ENCODE measurements at regions not wholly inside any gene's neighbourhood (a gene's known extent, or its start where the extent isn't known, plus 50 kb on each side); places are given as distances from the start of the nearest gene placed in this dataset.

GRCh38 chr3:154764856-154765640 lies 315.1 kb upstream of the MME start:
- Histone ChIP-seq H2AFZ (ENCODE audit: low read depth, low read length) (no peak overlapping the region), H4K20me1 (ENCODE audit: insufficient read depth, low read length) (no peaks in the 10 kb centered on the region), H3K9ac (ENCODE audit: low read length) (no peak overlapping the region), H3K4me3 (ENCODE audit: low read length) (no peak overlapping the region), H3K9me3 (ENCODE audit: insufficient read depth, low read length) (no peaks in the 10 kb centered on the region), H3K4me2 (ENCODE audit: low read length) (no peak overlapping the region), H3K27me3 (ENCODE audit: low read depth, low read length) (no peaks in the 10 kb centered on the region), H3K36me3 (replicated peaks; ENCODE audit: low read depth, low read length) (no peaks in the 10 kb centered on the region), H3K27ac (ENCODE audit: low read length) (no peak overlapping the region), H3K79me2 (ENCODE audit: low read length) (no peaks in the 10 kb centered on the region), H3K4me1 (ENCODE audit: low read length) (peaks cover 17% of the 10 kb centered on the region)
- no peak for TF ChIP-seq CTCF (IDR thresholded peaks at IDR 0.05; ENCODE audit: low read depth, low read length)
- no peak for TF ChIP-seq EZH2phosphoT487 (IDR thresholded peaks at IDR 0.05; ENCODE audit: low read depth)

GRCh38 chr3:154762486-154762885 lies 317.6 kb upstream of the MME start:
- TF ChIP-seq EZH2phosphoT487 (IDR thresholded peaks at IDR 0.05; ENCODE audit: low read depth): no peak
- TF ChIP-seq CTCF (IDR thresholded peaks at IDR 0.05; ENCODE audit: low read depth, low read length): no peak
- no peaks in the 10 kb centered on the region for H3K9me3 ChIP-seq (ENCODE audit: insufficient read depth, low read length)
- no peak overlapping the region for H3K9ac ChIP-seq (ENCODE audit: low read length)

GRCh38 chr3:154759966-154760365 lies 320.2 kb upstream of the MME start:
- Histone ChIP-seq H3K9ac (ENCODE audit: low read length) (no peak overlapping the region), H3K27ac (ENCODE audit: low read length) (no peak overlapping the region), H3K27me3 (ENCODE audit: low read depth, low read length) (no peaks in the 10 kb centered on the region), H3K4me1 (ENCODE audit: low read length) (peaks cover 4% of the 10 kb centered on the region; the same call in 1 of the 2 replicates), H3K9me3 (ENCODE audit: insufficient read depth, low read length) (no peaks in the 10 kb centered on the region), H3K79me2 (ENCODE audit: low read length) (no peaks in the 10 kb centered on the region), H3K4me3 (ENCODE audit: low read length) (no peak overlapping the region), H4K20me1 (ENCODE audit: insufficient read depth, low read length) (no peaks in the 10 kb centered on the region), H3K36me3 (replicated peaks; ENCODE audit: low read depth, low read length) (no peaks in the 10 kb centered on the region), H3K4me2 (ENCODE audit: low read length) (no peak overlapping the region), H2AFZ (ENCODE audit: low read depth, low read length) (no peak overlapping the region)
- TF ChIP-seq CTCF (IDR thresholded peaks at IDR 0.05; ENCODE audit: low read depth, low read length) (no peak), EZH2phosphoT487 (IDR thresholded peaks at IDR 0.05; ENCODE audit: low read depth) (no peak)

More at GRCh38 chr3:154762486-154762885, 317.6 kb upstream of the MME start:
- H3K4me2 ChIP-seq (ENCODE audit: low read length): no peak overlapping the region
- H3K4me1 ChIP-seq (ENCODE audit: low read length): peaks cover 16% of the 10 kb centered on the region
- no peaks in the 10 kb centered on the region for H3K36me3 ChIP-seq (replicated peaks; ENCODE audit: low read depth, low read length)
- H3K27ac ChIP-seq (ENCODE audit: low read length): no peak overlapping the region
- no peak overlapping the region for H2AFZ ChIP-seq (ENCODE audit: low read depth, low read length)
- H4K20me1 ChIP-seq (ENCODE audit: insufficient read depth, low read length): no peaks in the 10 kb centered on the region
- H3K27me3 ChIP-seq (ENCODE audit: low read depth, low read length): no peaks in the 10 kb centered on the region
- no peak overlapping the region for H3K4me3 ChIP-seq (ENCODE audit: low read length)
- no peaks in the 10 kb centered on the region for H3K79me2 ChIP-seq (ENCODE audit: low read length)

GRCh38 chr3:154758109-154758868 lies 321.8 kb upstream of the MME start:
- no peak overlapping the region for H3K9ac ChIP-seq (ENCODE audit: low read length)
- TF ChIP-seq EZH2phosphoT487 (IDR thresholded peaks at IDR 0.05; ENCODE audit: low read depth) (no peak), CTCF (IDR thresholded peaks at IDR 0.05; ENCODE audit: low read depth, low read length) (peak; percentile 71)
- no peak overlapping the region for H2AFZ ChIP-seq (ENCODE audit: low read depth, low read length)
- no peaks in the 10 kb centered on the region for H4K20me1 ChIP-seq (ENCODE audit: insufficient read depth, low read length)
- H3K4me2 ChIP-seq (ENCODE audit: low read length): no peak overlapping the region
- no peaks in the 10 kb centered on the region for H3K9me3 ChIP-seq (ENCODE audit: insufficient read depth, low read length)
- H3K4me3 ChIP-seq (ENCODE audit: low read length): no peak overlapping the region
- no peak overlapping the region for H3K27ac ChIP-seq (ENCODE audit: low read length)
- no peaks in the 10 kb centered on the region for H3K36me3 ChIP-seq (replicated peaks; ENCODE audit: low read depth, low read length)
- H3K27me3 ChIP-seq (ENCODE audit: low read depth, low read length): no peaks in the 10 kb centered on the region
- peaks cover 4% of the 10 kb centered on the region; the same call in 1 of the 2 replicates for H3K4me1 ChIP-seq (ENCODE audit: low read length)
- H3K79me2 ChIP-seq (ENCODE audit: low read length): no peaks in the 10 kb centered on the region
